Uterus (tissue), 2 donors: ENCODE measurements at regions not wholly inside any gene's neighbourhood (a gene's known extent, or its start where the extent isn't known, plus 50 kb on each side); places are given as distances from the start of the nearest gene placed in this dataset.

ENCODE experiments used
- CTCF ChIP-seq, 4 experiments: fragments of 200-600 bp in 2 of 4; fragments of 450-650 bp in 2 of 4; sonication (generic) in 2 of 4; IDR thresholded peaks; one replicate each; pipeline ENCODE4 v1.5.1; 2016 to 2019; ENCODE audit warnings: antibody characterized with exemption in 4 of 4, mild to moderate bottlenecking in 2 of 4, moderate library complexity in 1 of 4
- POLR2A ChIP-seq, 2 donors: fragments of 450-650 bp; IDR thresholded peaks; one replicate each; pipeline ENCODE4 v1.6.1; 2016; ENCODE audit warnings: antibody characterized with exemption in 2 of 2, mild to moderate bottlenecking in 1 of 2, moderate library complexity in 1 of 2

- TF ChIP-seq CTCF (IDR thresholded peaks at IDR 0.05) (no peak), POLR2A (IDR thresholded peaks at IDR 0.05) (no peak)
Observed at GRCh38 chr7:3105856-3106255, 62.2 kb upstream of the CARD11 start.
